Spinal cord (tissue), 9 donors: ENCODE measurements at regions not wholly inside any gene's neighbourhood (a gene's known extent, or its start where the extent isn't known, plus 50 kb on each side); places are given as distances from the start of the nearest gene placed in this dataset.

Experiments used
- DNase-seq, 6 donors: peaks; one replicate each; pipeline versions ENCODE4 v3.0.0 to v3.0.0-alpha.2; 2013 to 2015; ENCODE audit warnings: low spot score in 6 of 6, low read depth in 4 of 6
- H3K27ac ChIP-seq: one replicate; pipeline ENCODE4 v1.5.1; 2013; ENCODE audit warnings: low read depth, low read length, control low read depth
- H3K27me3 ChIP-seq: one replicate; pipeline ENCODE4 v1.6.1; 2013; ENCODE audit warnings: low read length; ENCODE audit not compliant: control insufficient read depth, insufficient read depth
- H3K36me3 ChIP-seq: one replicate; pipeline ENCODE4 v1.6.1; 2013; ENCODE audit warnings: low read length; ENCODE audit not compliant: control insufficient read depth, insufficient read depth
- H3K4me1 ChIP-seq: one replicate; pipeline ENCODE4 v1.6.1; 2013; ENCODE audit warnings: low read length; ENCODE audit not compliant: control insufficient read depth, insufficient read depth
- H3K4me3 ChIP-seq: one replicate; pipeline ENCODE4 v1.5.1; 2013; ENCODE audit warnings: low read depth, low read length, control low read depth
- H3K9me3 ChIP-seq: one replicate; pipeline ENCODE4 v1.6.1; 2013; ENCODE audit warnings: low read length; ENCODE audit not compliant: control insufficient read depth, insufficient read depth
- WGBS: methylation state at CpG from one replicate; pipeline ENCODE4 v1.1.5; 2013; ENCODE audit warnings: missing lambda C conversion rate; ENCODE audit not compliant: insufficient coverage; 5-methylcytosine and 5-hydroxymethylcytosine counted together
- donor health status: healthy.

DNA sequence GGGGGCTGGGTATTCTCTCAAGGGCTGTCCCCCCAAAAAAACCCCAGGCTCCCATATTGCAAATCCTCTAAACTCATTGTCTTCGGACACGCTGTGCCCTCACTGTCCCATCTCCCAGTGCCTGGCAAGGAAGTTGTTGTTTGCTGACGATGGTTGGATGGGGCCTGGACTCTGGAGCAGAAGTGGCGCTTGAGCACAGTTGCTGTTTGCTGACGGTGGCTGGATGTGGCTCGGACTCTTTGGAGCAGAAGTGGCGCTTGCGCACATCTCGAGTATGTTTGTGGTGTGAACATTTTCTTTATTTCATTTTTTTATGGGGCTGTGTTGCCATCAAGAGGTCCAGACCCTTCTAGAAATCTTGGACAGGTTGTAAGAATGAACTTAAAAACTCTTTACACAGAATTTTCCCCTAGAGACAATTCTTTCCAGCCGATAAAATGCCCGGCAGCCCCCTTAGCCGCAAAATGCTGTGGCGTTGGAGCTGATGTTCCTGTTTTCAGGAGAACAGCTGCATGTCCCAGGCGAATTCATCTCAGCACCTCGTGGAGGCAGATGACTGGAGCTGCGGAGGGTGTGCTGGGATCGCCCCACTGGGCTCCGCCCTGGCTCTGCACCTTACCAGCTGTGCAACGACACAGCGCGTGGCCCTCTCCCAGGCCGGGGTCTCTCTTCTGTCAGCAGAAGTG is 1167.4 kb downstream of the BRD1 start:
- WGBS = 79% methylated on average over 15 of the region's 22 CpGs
- Histone ChIP-seq H3K36me3 (peaks cover 36% of the 10 kb centered on the region), H3K27me3 (no peaks in the 10 kb centered on the region), H3K4me3 (no peak overlapping the region), H3K27ac (no peak overlapping the region), H3K4me1 (peaks cover 44% of the 10 kb centered on the region), H3K9me3 (no peaks in the 10 kb centered on the region)
- DNase-seq = no peak

DNA sequence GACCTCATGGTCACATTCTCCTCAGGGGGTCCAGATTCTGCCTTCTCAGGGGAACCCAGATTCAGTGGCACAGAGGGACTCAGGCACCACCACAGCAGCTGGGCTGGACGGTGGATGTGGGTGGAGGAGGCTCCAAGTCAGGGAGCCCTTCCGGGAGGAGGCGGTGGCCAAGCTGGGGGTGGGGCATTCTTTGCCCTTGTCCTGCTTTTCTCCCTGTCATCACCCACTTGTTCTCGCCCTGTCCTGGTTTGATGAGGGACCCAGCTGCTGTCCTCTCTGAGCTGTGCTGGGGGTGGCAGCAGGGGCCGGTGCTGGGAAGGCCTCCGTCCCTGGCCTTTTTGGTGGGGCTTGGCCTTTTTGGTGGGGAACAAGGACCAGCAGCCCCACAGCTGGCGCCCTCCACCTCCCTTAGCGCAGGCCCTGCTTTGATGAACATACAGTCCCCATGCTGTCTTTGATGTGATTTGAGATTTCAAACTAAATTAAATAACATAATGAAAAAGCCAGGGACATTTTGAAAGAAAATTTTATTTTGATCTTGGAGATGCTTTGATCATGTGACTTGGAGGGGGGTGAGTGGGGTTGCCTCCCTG is 1168.2 kb downstream of the BRD1 start:
- Histone ChIP-seq H3K36me3 (peaks cover 42% of the 10 kb centered on the region), H3K27ac (no peak overlapping the region), H3K9me3 (no peaks in the 10 kb centered on the region), H3K4me1 (peaks cover 47% of the 10 kb centered on the region), H3K27me3 (no peaks in the 10 kb centered on the region), H3K4me3 (no peak overlapping the region)
- no peak for DNase-seq
- 71% methylated on average over 2 of the region's 8 CpGs for WGBS

DNA sequence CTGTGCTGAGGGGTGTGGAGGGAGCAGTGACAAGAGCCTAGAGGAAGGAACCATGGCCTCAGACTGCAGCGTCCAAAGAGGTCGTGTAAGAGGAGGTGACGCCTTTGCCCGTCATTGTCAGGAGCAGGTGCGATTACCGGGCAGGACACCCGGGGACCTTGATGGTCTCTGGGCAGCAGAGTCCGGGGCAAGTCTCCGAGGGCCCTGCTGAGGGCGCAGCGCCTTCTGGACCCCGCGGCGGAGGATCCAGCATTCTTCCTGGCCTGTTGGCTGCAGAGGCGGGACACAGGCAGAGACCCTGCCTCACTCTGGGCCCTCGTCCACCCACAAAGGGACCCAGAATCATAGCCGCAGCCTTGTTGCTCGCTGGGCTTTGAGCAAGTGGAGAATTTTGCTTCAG is 1168.8 kb downstream of the BRD1 start:
- WGBS = 93% methylated on average over 18 of the region's 18 CpGs
- H3K27ac ChIP-seq = no peak overlapping the region
- peaks cover 51% of the 10 kb centered on the region for H3K4me1 ChIP-seq
- no peaks in the 10 kb centered on the region for H3K27me3 ChIP-seq
- peaks cover 48% of the 10 kb centered on the region for H3K36me3 ChIP-seq
- no peaks in the 10 kb centered on the region for H3K9me3 ChIP-seq
- H3K4me3 ChIP-seq = no peak overlapping the region
- DNase-seq = no peak

DNA sequence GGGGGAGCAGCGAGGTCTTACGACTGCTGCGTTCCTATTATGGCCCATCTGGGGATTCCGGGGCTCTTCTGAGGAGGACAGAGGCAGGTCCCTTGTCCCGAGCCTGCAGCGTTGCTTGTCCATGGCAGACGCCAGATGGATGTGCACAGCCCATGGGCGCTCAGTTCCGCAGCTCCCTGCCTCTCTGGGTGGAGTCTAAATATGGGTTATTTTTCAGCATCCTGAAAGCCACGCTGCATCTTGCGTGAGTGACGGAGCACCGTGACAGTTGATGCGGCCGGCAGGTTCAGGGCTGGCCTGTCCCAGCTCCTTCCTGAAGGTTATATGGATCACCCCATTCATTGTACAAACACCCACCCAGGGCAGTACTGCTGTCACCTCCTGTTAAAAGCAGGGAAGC is 1169.4 kb downstream of the BRD1 start:
- H3K4me3 ChIP-seq = no peak overlapping the region
- H3K36me3 ChIP-seq = peaks cover 55% of the 10 kb centered on the region
- H3K9me3 ChIP-seq = no peaks in the 10 kb centered on the region
- no peak for DNase-seq
- peaks cover 57% of the 10 kb centered on the region for H3K4me1 ChIP-seq
- H3K27me3 ChIP-seq = no peaks in the 10 kb centered on the region
- no peak overlapping the region for H3K27ac ChIP-seq
- 86% methylated on average over 15 of the region's 15 CpGs for WGBS

DNA sequence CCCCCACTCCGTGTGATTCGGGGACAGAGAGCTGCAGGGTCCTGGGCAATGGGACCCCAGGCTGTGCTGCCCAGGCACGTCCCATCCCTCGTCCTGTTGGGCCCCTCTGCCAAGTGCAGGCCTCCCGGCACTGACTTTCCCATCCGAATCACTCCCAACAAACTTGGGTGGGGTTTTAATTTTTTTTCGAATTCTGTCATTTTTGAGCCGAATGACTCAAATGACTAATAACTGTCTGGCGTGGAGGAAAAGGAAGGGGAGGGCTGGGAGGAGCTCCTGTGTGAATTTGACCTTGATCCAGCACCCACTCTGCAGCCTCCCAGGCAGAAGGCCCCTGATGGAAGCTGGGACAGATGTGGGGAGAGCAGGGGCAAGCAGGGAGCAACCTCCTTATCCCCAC is 1173.2 kb downstream of the BRD1 start:
- WGBS = 88% methylated on average over 2 of the region's 9 CpGs
- H3K27ac ChIP-seq = no peak overlapping the region
- H3K36me3 ChIP-seq = peaks cover 71% of the 10 kb centered on the region
- H3K9me3 ChIP-seq = no peaks in the 10 kb centered on the region
- peaks cover 49% of the 10 kb centered on the region for H3K4me1 ChIP-seq
- no peaks in the 10 kb centered on the region for H3K27me3 ChIP-seq
- DNase-seq = no peak
- H3K4me3 ChIP-seq = no peak overlapping the region

DNA sequence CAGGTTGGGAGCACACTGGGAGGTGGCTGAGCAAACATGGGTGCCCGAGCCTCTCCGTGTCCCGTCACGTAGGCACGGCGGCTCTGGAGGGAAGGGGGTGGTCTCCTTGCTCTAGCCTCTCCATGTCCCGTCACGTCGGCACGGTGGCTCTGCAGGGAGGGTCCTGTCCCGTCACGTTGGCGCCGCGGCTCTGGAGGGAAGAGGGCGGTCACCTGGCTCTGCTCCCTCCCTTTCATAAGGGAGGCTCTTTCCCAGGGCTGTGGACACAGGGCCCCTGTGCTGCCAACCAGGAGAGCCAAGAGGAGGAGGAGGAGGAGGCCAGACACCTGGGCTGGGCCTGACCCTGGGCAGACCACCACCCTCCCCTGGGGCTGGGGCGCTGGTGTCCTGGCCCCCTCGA is 1173.7 kb downstream of the BRD1 start:
- H3K27ac ChIP-seq = no peak overlapping the region
- WGBS = 87% methylated on average over 11 of the region's 18 CpGs

DNA sequence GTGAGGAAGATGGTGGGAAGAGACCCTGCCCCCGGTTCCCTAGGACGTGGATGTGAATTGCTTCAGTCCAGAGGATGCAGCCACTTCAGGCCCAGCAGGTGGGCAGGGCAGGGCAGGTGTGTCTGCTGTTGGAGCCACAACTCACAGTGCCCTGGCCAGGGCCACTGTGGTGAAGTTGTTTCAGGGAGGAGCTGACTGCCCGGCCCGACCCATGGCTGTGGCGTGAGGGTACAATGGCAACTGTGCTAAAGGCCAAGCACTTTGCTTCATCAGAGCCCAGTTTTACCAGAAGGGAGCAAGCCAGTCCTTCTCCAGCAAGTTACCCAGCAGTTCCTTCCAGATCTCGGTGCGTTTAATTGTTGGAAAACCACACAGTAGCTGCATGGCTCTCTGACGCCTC is 1174.4 kb downstream of the BRD1 start:
- WGBS = 86% methylated on average over 6 of the region's 8 CpGs
- peaks cover 47% of the 10 kb centered on the region for H3K4me1 ChIP-seq
- H3K27me3 ChIP-seq = no peaks in the 10 kb centered on the region
- DNase-seq = no peak
- H3K27ac ChIP-seq = no peak overlapping the region
- H3K9me3 ChIP-seq = no peaks in the 10 kb centered on the region
- H3K4me3 ChIP-seq = no peak overlapping the region
- peaks cover 69% of the 10 kb centered on the region for H3K36me3 ChIP-seq

More for the DNA sequence above, 1173.7 kb downstream of the BRD1 start:
- Histone ChIP-seq H3K27me3 (no peaks in the 10 kb centered on the region), H3K4me1 (peaks cover 49% of the 10 kb centered on the region), H3K9me3 (no peaks in the 10 kb centered on the region), H3K36me3 (peaks cover 71% of the 10 kb centered on the region), H3K4me3 (no peak overlapping the region)
- DNase-seq = no peak

DNA sequence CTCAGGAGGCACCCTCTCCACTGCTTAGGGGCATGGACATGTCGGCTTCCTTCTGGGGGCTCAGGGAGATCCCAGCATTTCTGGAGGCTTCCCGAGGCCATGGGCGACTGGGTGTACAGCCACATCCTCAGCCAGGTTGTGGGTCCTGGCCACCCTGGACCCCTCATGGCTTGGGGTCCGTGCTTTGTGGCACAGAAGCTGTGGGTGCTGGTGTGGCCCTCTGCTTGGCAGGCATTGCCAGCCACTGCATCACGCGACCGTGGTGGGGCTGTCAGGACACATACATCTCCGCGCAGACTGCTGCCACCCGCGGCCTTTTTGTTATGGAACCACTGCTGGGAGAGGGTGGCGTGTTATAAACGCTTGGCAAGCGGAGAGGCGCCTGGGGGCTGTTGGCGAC is 1174.9 kb downstream of the BRD1 start:
- WGBS = 89% methylated on average over 14 of the region's 16 CpGs
- no peak overlapping the region for H3K27ac ChIP-seq

DNA sequence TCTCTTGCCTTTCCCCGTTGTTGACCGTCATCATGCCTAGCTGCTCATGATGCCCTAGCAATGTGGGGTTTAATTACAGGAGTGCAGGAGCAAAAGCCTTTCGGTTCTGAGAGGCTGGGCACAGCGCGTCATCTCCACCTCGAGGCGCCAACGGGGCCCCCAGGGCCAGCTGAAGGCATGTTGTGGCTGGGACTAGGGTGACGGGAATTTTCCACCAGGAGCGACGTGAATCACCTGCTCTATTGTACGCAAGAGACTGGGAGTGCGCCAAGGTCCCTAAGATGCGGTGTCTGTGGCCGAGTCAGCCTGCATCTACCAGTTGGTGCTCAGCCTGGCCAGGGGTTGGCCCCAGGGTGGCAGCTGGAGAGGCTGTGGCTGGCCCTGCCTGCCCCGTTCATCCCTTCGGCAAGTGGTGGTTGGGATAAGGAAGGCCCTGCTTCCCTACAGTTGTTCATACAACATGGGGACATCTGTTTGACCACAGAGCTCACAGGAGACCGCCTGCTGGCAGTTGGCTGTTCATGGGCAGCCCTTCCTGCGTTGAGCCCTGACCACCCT is 1175.6 kb downstream of the BRD1 start:
- Histone ChIP-seq H3K27me3 (no peaks in the 10 kb centered on the region), H3K4me1 (peaks cover 51% of the 10 kb centered on the region), H3K36me3 (peaks cover 76% of the 10 kb centered on the region), H3K9me3 (no peaks in the 10 kb centered on the region), H3K4me3 (no peak overlapping the region), H3K27ac (no peak overlapping the region)
- no peak for DNase-seq
- WGBS = 90% methylated on average over 17 of the region's 19 CpGs

More for the DNA sequence above, 1174.9 kb downstream of the BRD1 start:
- H3K27me3 ChIP-seq = no peaks in the 10 kb centered on the region
- no peak overlapping the region for H3K4me3 ChIP-seq
- H3K9me3 ChIP-seq = no peaks in the 10 kb centered on the region
- peaks cover 50% of the 10 kb centered on the region for H3K4me1 ChIP-seq
- no peak for DNase-seq
- peaks cover 69% of the 10 kb centered on the region for H3K36me3 ChIP-seq
